ENCODE measurements at regions not wholly inside any gene's neighbourhood (a gene's known extent, or its start where the extent isn't known, plus 50 kb on each side); places are given as distances from the start of the nearest gene placed in this dataset.
"Not testable (repeated sequence)": the region's sequence is repeated elsewhere in the genome, so short reads cannot be mapped to it uniquely, and the experiment has no call there.

DNA sequence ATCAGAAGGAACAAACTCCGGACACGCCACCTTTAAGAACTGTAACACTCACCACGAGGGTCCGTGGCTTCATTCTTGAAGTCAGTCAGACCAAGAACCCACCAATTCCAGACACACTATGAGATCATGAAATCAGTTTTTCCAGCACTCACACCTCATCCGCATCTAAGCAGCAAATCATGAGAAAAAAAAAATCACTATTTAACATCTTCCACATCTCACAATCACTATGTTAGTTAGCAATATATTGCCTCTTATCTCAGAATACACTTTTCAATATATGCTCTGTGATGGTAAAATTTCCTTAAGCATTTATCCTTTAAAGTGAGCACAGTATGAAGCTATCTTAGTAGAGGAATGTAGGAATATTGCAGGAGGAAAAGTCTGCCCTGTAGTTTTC lies 328.7 kb downstream of the FAM181B start:
- DNase-seq (ENCODE audit: missing footprints) (no peak), ATAC-seq (no peak)
- intact Hi-C loops (cut with DNase I), result no loop called here

DNA sequence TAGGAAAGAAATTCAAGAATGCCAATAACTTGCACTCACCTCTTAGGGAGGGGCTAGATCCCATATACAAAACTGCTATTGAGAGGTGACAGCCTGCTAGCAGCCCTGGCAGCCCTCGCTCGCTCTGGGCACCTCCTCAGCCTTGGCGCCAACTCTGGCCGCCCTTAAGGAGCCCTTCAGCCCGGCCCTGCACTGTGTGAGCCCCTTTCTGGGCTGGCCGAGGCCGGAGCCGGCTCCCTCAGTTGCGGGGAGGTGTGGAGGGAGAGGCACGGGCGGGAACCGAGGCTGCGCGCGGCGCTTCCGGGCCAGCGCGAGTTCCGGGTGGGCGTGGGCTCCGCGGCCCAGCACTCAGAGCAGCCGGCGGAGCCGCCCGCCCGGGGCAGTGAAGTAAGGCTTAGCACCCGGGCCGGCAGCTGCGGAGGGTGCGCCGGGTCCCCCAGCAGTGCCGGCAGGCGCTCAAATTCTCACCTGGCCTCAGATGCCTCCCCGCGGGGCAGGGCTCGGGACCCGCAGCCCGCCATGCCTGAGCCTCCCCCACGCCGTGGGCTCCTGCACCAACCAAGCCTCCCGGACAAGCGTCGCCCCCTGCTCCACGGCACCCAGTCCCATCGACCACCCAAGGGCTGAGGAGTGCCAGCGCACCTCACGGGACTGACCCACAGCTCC lies 329.9 kb downstream of the FAM181B start:
- ATAC-seq (no peak), DNase-seq (ENCODE audit: missing footprints) (no peak)
- intact Hi-C loops (cut with DNase I), result no loop called here

DNA sequence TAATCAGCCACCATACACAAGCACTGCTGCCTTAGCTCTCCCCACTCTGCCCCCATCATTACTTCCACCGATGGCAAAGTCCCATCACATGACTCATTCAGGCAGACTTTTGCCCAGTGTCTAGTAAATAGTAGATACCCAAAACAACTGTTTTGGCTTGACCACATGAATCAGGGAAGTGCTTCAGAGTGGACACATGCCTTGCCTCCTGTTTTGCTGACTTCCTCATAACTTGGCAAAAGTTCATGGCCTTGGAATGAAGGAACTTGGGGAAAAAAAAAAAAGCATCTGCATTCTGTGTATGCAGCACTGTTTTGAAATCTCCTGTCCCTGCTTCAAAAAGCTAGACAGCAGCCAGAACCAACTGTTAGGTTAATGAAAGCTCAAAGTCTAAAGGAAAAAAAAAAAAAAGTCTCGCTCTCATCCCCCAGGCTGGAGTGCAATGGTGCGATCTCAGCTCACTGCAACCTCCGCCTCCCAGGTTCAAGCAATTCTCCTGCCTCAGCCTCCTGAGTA lies 335.3 kb downstream of the FAM181B start:
- ATAC-seq, result peak; percentile 73
- DNase-seq (ENCODE audit: missing footprints), result no peak
- intact Hi-C loops (cut with DNase I), result no loop called here

- intact Hi-C loops (cut with DNase I); ATAC-seq: not testable (repeated sequence)
- DNase-seq (ENCODE audit: missing footprints), result peak; percentile 64
Observed at GRCh38 chr11:82396639-82397038, 337.0 kb downstream of the FAM181B start.

DNA sequence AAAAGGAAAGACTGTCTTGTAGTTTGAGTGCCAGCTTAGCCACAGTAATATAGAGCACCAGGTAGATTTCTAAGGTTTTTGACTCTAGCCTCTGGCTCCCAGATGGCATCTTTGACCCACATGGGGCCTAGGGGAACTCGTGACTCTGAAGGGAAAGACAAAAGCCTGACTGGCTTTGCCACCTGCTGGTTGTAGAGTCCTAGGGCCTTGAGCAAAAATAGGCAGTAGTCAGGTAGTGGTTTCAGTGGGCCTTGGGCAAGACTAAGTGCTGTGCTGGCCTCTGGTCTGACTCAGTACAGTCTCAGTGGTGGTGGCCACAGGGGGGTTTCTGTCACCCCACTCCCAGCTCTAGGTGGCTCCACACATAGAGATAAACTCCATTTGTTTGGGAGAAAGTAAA lies 349.4 kb downstream of the FAM181B start:
- DNase-seq (ENCODE audit: missing footprints) (no peak), ATAC-seq (no peak)
- intact Hi-C loops (cut with DNase I), result no loop called here

DNA sequence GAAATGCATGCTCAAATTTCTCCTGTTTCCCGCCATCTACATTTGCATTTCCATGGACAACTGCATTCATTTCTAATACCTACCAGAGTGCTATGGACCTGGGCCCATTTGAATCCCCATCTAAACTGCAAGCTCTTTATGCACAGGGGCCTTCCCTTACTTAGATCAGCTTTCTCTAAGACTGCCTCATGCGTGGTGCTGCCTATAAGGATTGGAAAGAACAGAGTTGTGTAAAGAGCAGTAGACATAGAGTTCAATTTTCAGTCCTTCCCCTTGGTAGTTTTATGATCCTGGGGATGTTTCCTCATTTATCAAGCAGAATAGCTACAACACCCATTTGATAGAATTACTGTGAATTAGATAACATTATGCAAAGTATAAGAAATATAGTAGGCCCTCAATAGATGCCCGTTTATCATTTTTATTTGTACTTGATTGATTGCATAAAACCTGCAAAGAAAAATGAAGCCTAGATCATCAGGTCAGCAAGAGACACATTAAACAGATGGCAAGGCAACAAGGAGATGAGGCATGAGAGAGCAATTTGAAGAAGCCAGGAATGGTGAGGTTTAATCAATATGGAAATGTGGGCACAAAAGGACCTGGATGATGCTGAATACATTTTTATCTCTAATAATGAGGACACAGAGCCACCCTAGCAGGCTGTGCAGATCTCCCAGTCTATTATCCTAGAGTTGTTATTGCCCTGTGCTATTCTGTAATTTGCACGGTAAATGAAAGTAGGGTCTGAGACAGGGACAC lies 359.7 kb downstream of the FAM181B start:
- intact Hi-C loops (cut with DNase I), result no loop called here
- DNase-seq (ENCODE audit: missing footprints) (no peak), ATAC-seq (no peak)

- ATAC-seq (no peak), DNase-seq (ENCODE audit: missing footprints) (no peak)
- intact Hi-C loops (cut with DNase I), result no loop called here
Observed at GRCh38 chr11:82365351-82365750, 368.3 kb downstream of the FAM181B start.

DNA sequence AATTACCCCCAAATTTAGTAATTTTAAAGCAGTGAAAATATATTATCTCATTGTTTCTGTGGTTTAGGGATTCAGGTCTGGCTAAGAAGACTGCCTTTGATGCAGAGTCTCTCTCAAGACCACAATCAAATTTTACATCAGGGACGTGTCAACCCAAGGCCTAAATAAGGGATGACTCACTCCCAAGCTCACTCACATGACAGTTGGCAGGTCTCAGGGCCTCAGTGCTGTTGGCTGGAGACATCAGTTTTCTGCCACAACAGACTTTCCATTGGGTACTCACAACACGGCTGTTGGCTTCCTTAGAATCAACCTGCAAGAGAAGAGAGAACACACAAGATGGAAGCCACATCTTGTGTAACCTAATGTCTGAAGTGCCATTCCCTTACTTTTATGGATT lies 377.3 kb downstream of the FAM181B start:
- no peak for ATAC-seq
- intact Hi-C loops (cut with DNase I), result no loop called here

GRCh38 chr11:82355313-82355823 lies 378.3 kb downstream of the FAM181B start:
- DNase-seq (ENCODE audit: missing footprints), result no peak
- intact Hi-C loops (cut with DNase I), result no loop called here
- no peak for ATAC-seq

More for the DNA sequence above, 377.3 kb downstream of the FAM181B start:
- DNase-seq (ENCODE audit: missing footprints), result no peak

GRCh38 chr11:82326853-82327252 lies 406.8 kb downstream of the FAM181B start:
- intact Hi-C loops (cut with DNase I), result no loop called here
- ATAC-seq, result no peak
- DNase-seq (ENCODE audit: missing footprints), result no peak

GRCh38 chr11:82321206-82321605 lies 412.5 kb downstream of the FAM181B start:
- intact Hi-C loops (cut with DNase I), result no loop called here
- ATAC-seq (no peak), DNase-seq (ENCODE audit: missing footprints) (no peak)

- ATAC-seq, result no peak
- intact Hi-C loops (cut with DNase I), result no loop called here
- DNase-seq (ENCODE audit: missing footprints), result no peak
Observed at GRCh38 chr11:82315093-82315492, 418.6 kb downstream of the FAM181B start.

GRCh38 chr11:82308979-82309378 lies 424.7 kb downstream of the FAM181B start:
- DNase-seq (ENCODE audit: missing footprints) (no peak), ATAC-seq (no peak)
- intact Hi-C loops (cut with DNase I), result no loop called here

- DNase-seq (ENCODE audit: missing footprints) (no peak), ATAC-seq (no peak)
- intact Hi-C loops (cut with DNase I), result no loop called here
Observed at GRCh38 chr11:82305123-82305522, 428.5 kb downstream of the FAM181B start.

DNA sequence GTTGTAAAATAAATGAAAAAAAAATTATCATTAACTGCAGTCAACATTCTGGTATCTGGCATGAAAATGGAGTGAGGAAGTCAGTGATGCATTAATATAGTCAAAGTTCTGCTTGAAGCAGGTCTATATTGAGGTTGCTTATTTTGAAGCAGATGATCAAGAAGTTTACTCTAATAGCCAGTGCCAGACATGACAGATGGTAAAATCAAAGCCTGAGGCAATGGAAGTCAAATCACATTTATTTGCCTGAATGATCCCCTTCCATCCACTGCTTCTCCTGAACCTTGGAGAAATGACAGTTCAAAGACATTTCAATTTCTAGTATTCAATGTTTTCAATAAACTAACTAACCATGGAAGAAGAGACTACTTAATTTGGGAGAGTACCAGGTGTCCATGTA lies 430.0 kb downstream of the FAM181B start:
- ATAC-seq (no peak), DNase-seq (ENCODE audit: missing footprints) (no peak)
- intact Hi-C loops (cut with DNase I), result no loop called here

- no peak for DNase-seq (ENCODE audit: missing footprints)
- intact Hi-C loops (cut with DNase I), result no loop called here
- no peak for ATAC-seq
Observed at GRCh38 chr11:82288471-82288870, 445.2 kb downstream of the FAM181B start.

DNA sequence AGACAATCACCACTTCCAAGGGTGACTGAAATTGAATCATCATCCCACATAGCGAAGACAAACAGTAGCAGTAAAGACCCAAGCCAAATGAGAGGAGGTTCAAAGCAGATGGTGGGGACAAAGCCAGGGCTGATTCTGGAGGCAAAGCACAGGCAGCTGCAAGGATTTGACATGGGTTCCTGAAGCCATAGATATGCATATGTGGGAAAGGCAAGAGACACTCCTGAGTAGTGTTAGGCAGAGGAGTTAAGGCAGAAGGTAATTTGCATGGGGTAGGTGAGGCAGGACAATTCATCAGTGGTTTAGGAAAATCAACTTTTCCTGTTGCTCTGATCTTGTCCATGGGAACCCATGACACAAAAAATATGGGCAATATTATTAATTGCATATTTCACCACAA lies 462.8 kb downstream of the FAM181B start:
- ATAC-seq (no peak), DNase-seq (ENCODE audit: missing footprints) (no peak)
- intact Hi-C loops (cut with DNase I), result no loop called here

GRCh38 chr11:82268627-82269026 lies 465.0 kb downstream of the FAM181B start:
- DNase-seq (ENCODE audit: missing footprints) (no peak), ATAC-seq (no peak)
- intact Hi-C loops (cut with DNase I), result no loop called here

GRCh38 chr11:82267186-82267585 lies 466.5 kb downstream of the FAM181B start:
- no peak for ATAC-seq
- DNase-seq (ENCODE audit: missing footprints), result no peak
- intact Hi-C loops (cut with DNase I), result no loop called here

- intact Hi-C loops (cut with DNase I), result no loop called here
- no peak for ATAC-seq
- no peak for DNase-seq (ENCODE audit: missing footprints)
Observed at GRCh38 chr11:82261367-82261766, 472.3 kb downstream of the FAM181B start.
